Heart left ventricle (tissue), 13 donors: ENCODE measurements at regions not wholly inside any gene's neighbourhood (a gene's known extent, or its start where the extent isn't known, plus 50 kb on each side); places are given as distances from the start of the nearest gene placed in this dataset.

ENCODE experiments used
- CTCF ChIP-seq, 12 donors: fragments of 200-600 bp; sonication (generic) in 4 of 12; IDR thresholded peaks; one replicate each; pipeline versions ENCODE4 v1.5.0 to v1.8.0; 2018 to 2022; ENCODE audit warnings: antibody characterized with exemption in 12 of 12, mild to moderate bottlenecking in 5 of 12
- POLR2A ChIP-seq, 2 donors: fragments of 450-650 bp; IDR thresholded peaks; one replicate each; pipeline ENCODE4 v1.6.1; 2017; ENCODE audit warnings: antibody characterized with exemption in 2 of 2, mild to moderate bottlenecking in 2 of 2, moderate library complexity in 2 of 2
- donor health status: ischemic (EF 13 %, LVEDD 7.1; RV severe dilation, severe dysfunction).
- donor health status: DM: no; HTN: yes; CAD: no.
- donor health status: DM: no; HTN: no; CAD: no.
- donor health status: ischemic (EF 25% LVEDD 6.9; RV normal size, moderate dysfunction).
- donor health status: ischemic (EF 25% LVEDD 5.7; RV mildly dilated, moderate dysfunction).
- donor health status: ischemic (EF 35%, LVEDD 5.7; RV mildly dilated, moderate dysfunction).
- donor health status: nonischemic (EF 11% LVEDD 7.7; RV severe dilation, severe dysfunction).
- donor health status: DM: yes; HTN: yes; CAD: no.
- donor health status: PGD.
- donor health status: ischemic (EF 29% LVEDD 5.4; RV normal size, mild dysfunction).
- donor health status: nonischemic (EF 23%, LVEDD 6.1; RV moderate dilation, normal function).

- TF ChIP-seq CTCF (IDR thresholded peaks at IDR 0.05) = no peak
- no peak for TF ChIP-seq POLR2A (IDR thresholded peaks at IDR 0.05)
Observed at GRCh38 chr11:90355200-90355599, 132.4 kb upstream of the CHORDC1 start.
